LNCaP clone FGC (cell line): ENCODE measurements at regions not wholly inside any gene's neighbourhood (a gene's known extent, or its start where the extent isn't known, plus 50 kb on each side); places are given as distances from the start of the nearest gene placed in this dataset.
"Not testable (repeated sequence)": the region's sequence is repeated elsewhere in the genome, so short reads cannot be mapped to it uniquely, and the experiment has no call there.

Source experiments
- DNase-seq: peaks from one replicate; pipeline ENCODE4 v3.0.0-alpha.2; 2011; ENCODE audit warnings: low read depth
- H3K4me3 ChIP-seq: 2 replicates; pipeline ENCODE4 v1.5.1; 2011; ENCODE audit warnings: mild to moderate bottlenecking, low read depth, low read length, control low read depth
- TF ChIP-seq, protein P1 (sequence below): IDR thresholded peaks from 2 replicates; pipeline ENCODE4 v1.5.1; 2012; ENCODE audit warnings: mild to moderate bottlenecking; ENCODE audit not compliant: control insufficient read depth, insufficient read depth; ENCODE audit errors: extremely low read depth

DNA sequence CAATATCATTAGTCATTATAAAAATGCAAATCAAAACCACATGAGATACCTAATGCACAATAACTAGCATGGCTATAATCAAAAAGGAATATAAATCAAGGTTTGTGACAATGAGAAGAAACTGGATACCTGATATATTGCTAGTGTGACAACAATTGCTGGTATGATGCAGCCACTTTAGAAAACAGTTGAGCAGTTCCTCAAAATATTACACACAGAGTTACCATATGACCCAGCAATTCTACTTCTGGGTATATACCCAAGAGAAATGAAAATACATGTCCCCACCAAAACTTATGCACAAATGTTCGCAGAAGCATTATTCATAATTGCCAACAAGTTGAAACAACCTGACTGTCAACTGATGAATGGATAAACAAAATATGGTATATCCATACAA lies 339.7 kb upstream of the POU5F2 start:
- DNase-seq = no peak
- TF ChIP-seq, protein P1, sequence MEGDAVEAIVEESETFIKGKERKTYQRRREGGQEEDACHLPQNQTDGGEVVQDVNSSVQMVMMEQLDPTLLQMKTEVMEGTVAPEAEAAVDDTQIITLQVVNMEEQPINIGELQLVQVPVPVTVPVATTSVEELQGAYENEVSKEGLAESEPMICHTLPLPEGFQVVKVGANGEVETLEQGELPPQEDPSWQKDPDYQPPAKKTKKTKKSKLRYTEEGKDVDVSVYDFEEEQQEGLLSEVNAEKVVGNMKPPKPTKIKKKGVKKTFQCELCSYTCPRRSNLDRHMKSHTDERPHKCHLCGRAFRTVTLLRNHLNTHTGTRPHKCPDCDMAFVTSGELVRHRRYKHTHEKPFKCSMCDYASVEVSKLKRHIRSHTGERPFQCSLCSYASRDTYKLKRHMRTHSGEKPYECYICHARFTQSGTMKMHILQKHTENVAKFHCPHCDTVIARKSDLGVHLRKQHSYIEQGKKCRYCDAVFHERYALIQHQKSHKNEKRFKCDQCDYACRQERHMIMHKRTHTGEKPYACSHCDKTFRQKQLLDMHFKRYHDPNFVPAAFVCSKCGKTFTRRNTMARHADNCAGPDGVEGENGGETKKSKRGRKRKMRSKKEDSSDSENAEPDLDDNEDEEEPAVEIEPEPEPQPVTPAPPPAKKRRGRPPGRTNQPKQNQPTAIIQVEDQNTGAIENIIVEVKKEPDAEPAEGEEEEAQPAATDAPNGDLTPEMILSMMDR = no peak
- no peak overlapping the region for H3K4me3 ChIP-seq

- TF ChIP-seq, protein P1 = no peak
- no peak for DNase-seq
These were observed 339.0 kb upstream of the POU5F2 start for GRCh38 chr5:94080390-94080789.

DNA sequence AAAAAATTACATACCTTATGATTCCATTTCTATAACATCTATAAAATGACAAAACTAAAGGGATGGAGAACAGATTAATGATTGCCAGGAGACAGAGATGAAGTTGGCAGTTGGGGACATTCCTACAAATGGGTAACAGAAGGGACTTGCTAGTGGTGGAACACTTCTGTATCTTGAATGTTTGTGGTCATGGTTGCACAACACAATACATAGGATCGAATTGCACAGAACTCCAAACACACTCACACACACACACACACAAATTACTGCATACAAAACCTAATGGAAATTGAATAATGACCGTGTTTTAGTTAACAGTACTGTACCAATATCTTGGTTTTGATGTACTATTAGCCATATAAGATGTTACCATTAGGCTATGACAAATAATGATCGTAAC lies 330.7 kb upstream of the POU5F2 start:
- DNase-seq = no peak
- TF ChIP-seq, protein P1 = no peak
- H3K4me3 ChIP-seq = no peak overlapping the region

More at GRCh38 chr5:94080390-94080789, 339.0 kb upstream of the POU5F2 start:
- H3K4me3 ChIP-seq = no peak overlapping the region

DNA sequence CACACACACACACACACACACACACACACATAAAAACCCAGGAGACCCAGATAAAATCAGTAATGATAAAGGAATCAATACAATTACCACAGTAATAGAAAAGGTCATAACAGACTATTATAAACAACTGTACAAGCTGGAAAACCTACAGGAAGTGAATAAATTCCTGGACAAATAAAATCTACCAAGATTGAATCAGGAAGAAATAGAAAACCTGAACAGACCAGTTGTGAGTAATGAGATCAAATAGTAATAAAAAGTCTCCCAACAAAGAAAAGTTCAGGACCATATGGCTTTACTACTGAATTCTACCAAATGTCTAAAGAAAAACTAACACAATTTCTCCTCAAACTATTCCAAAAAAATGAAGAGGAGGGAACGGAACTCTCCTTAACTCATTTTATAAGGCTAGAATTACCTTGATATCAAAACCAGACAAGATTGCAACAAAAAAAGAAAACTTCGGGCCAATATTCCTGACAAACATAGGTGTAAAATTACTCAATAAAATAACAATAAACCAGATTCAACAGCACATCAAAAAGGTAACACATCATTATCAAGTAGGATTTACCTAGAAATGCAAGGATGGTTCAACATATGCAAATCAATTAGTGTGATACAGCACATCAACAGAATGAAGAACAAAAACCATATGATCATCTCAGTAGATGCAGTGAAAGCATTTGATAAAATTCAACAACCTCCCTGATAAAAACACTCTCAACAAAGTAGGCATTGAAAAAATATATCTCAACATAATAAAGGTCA lies 325.2 kb upstream of the POU5F2 start:
- no peak for DNase-seq
- H3K4me3 ChIP-seq = no peak overlapping the region
- TF ChIP-seq, protein P1 = no peak

DNA sequence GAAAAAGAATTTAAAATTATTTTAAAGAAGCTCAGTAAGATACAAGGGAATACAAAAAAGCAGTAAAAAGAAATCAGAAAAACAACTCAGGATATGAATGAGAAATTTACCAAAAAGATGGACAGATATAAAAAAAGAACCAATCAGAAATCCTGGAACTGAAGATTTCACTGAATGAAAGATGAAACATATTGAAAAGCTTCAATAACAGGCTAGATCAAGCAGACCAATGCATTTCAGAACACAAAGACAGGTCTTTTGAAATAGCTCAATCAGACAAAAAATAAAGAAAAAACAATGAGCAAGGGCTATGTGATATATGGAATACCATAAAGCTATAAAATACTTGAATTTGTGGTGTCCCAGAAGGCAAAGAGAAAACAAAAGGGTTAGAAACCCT lies 322.6 kb upstream of the POU5F2 start:
- DNase-seq = no peak
- TF ChIP-seq, protein P1 = no peak
- H3K4me3 ChIP-seq = no peak overlapping the region

DNA sequence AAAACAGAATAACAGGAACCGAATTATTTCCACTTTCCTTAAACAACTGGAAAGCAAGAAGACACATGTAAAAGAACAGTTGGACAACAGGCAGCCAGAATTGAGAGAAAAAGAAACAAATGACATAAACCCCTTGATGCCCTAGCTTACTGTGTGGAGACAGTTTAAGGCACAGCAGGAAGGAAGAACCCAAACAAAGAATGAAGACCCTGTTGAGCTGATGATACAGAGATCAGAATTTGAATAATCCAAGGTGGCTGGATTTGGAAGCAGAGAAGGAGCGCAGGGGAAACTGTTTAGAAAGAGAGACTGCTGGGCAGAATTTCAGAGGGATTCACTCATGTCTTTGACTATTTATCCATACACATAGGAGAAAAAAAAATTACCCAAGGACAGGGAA lies 316.3 kb upstream of the POU5F2 start:
- TF ChIP-seq, protein P1 = no peak
- H3K4me3 ChIP-seq = no peak overlapping the region
- no peak for DNase-seq

DNA sequence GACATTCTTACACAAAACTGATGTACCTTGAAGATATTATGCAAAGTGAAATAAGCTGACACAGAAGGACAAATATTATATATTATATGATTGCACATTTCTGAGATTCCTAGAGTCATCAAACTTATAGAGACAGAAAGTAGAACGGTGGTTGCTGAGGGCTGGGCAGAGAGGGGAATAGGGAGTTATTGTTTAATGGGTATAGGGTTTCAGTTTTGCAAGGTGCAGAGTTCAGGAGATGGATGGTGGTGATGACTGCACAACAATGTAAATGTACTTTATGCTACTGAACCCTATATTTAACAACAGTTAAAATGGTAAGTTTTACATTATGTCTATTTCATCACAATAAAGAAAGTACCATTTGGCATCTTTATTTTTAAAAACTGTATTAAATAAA lies 315.8 kb upstream of the POU5F2 start:
- TF ChIP-seq, protein P1 = no peak
- DNase-seq = no peak

GRCh38 chr5:94049307-94049922 lies 308.0 kb upstream of the POU5F2 start:
- not testable (repeated sequence) for DNase-seq, H3K4me3 ChIP-seq

More for the DNA sequence above, 315.8 kb upstream of the POU5F2 start:
- no peak overlapping the region for H3K4me3 ChIP-seq
